ENCODE measurements at regions not wholly inside any gene's neighbourhood (a gene's known extent, or its start where the extent isn't known, plus 50 kb on each side); places are given as distances from the start of the nearest gene placed in this dataset.

GRCh38 chr16:9545522-9546437 lies 454.3 kb downstream of the HAPSTR1 start:
- no peaks in the 10 kb centered on the region for H3K36me3 ChIP-seq (ENCODE audit: control insufficient read depth, insufficient read depth, low read length)
- POLR2A ChIA-PET: no interaction called here
- no peak for DNase-seq (ENCODE audit: low read depth)
- no peaks in the 10 kb centered on the region for H3K27me3 ChIP-seq (ENCODE audit: control insufficient read depth, insufficient read depth, low read length)
- no peak for TF ChIP-seq CTCF (IDR thresholded peaks at IDR 0.05; ENCODE audit: insufficient read depth, low read depth, low read length)
- CTCF ChIA-PET: no interaction called here
- no peak overlapping the region for H3K4me3 ChIP-seq (ENCODE audit: low read depth, low read length)

- TF ChIP-seq CTCF (IDR thresholded peaks at IDR 0.05; ENCODE audit: insufficient read depth, low read depth, low read length): no peak
- Histone ChIP-seq H3K4me3 (ENCODE audit: low read depth, low read length) (no peak overlapping the region), H3K27me3 (ENCODE audit: control insufficient read depth, insufficient read depth, low read length) (no peaks in the 10 kb centered on the region), H3K36me3 (ENCODE audit: control insufficient read depth, insufficient read depth, low read length) (no peaks in the 10 kb centered on the region)
- DNase-seq (ENCODE audit: low read depth): no peak
- CTCF ChIA-PET: no interaction called here
- POLR2A ChIA-PET: no interaction called here
Observed at GRCh38 chr16:9546438-9546786, 455.0 kb downstream of the HAPSTR1 start.

GRCh38 chr16:9549487-9549886 lies 458.0 kb downstream of the HAPSTR1 start:
- H3K36me3 ChIP-seq (ENCODE audit: control insufficient read depth, insufficient read depth, low read length): no peaks in the 10 kb centered on the region
- TF ChIP-seq CTCF (IDR thresholded peaks at IDR 0.05; ENCODE audit: insufficient read depth, low read depth, low read length): no peak
- no peaks in the 10 kb centered on the region for H3K27me3 ChIP-seq (ENCODE audit: control insufficient read depth, insufficient read depth, low read length)
- DNase-seq (ENCODE audit: low read depth): no peak
- no peak overlapping the region for H3K4me3 ChIP-seq (ENCODE audit: low read depth, low read length)
- POLR2A ChIA-PET: no interaction called here
- CTCF ChIA-PET: no interaction called here

- TF ChIP-seq CTCF (IDR thresholded peaks at IDR 0.05; ENCODE audit: insufficient read depth, low read depth, low read length): no peak
- DNase-seq (ENCODE audit: low read depth): no peak
- no peaks in the 10 kb centered on the region for H3K27me3 ChIP-seq (ENCODE audit: control insufficient read depth, insufficient read depth, low read length)
- POLR2A ChIA-PET: no interaction called here
- no peak overlapping the region for H3K4me3 ChIP-seq (ENCODE audit: low read depth, low read length)
- no peaks in the 10 kb centered on the region for H3K36me3 ChIP-seq (ENCODE audit: control insufficient read depth, insufficient read depth, low read length)
- CTCF ChIA-PET: no interaction called here
Observed at GRCh38 chr16:9555051-9555450, 463.6 kb downstream of the HAPSTR1 start.

GRCh38 chr16:9556949-9557665 lies 465.7 kb downstream of the HAPSTR1 start:
- Histone ChIP-seq H3K27me3 (ENCODE audit: control insufficient read depth, insufficient read depth, low read length) (no peaks in the 10 kb centered on the region), H3K36me3 (ENCODE audit: control insufficient read depth, insufficient read depth, low read length) (no peaks in the 10 kb centered on the region), H3K4me3 (ENCODE audit: low read depth, low read length) (no peak overlapping the region)
- DNase-seq (ENCODE audit: low read depth): no peak
- CTCF ChIA-PET: no interaction called here
- no peak for TF ChIP-seq CTCF (IDR thresholded peaks at IDR 0.05; ENCODE audit: insufficient read depth, low read depth, low read length)
- POLR2A ChIA-PET: no interaction called here

All from BJ (cell line).